ENCODE measurements at regions not wholly inside any gene's neighbourhood (a gene's known extent, or its start where the extent isn't known, plus 50 kb on each side); places are given as distances from the start of the nearest gene placed in this dataset.
A peak's percentile ranks its signal among the peaks of the same experiment; 100 is the strongest.
"Not testable (repeated sequence)": the region's sequence is repeated elsewhere in the genome, so short reads cannot be mapped to it uniquely, and the experiment has no call there.

GRCh38 chr10:56469482-56469881 lies 108.4 kb upstream of the ZWINT start:
- H3K4me3 Mint-ChIP-seq (ENCODE audit: unreplicated experiment): no peak overlapping the region

GRCh38 chr10:56466005-56466404 lies 104.9 kb upstream of the ZWINT start:
- Mint-ChIP-seq H3K27ac (ENCODE audit: unreplicated experiment) (no peak overlapping the region), H3K4me3 (ENCODE audit: unreplicated experiment) (no peak overlapping the region), H3K4me1 (ENCODE audit: low read depth, unreplicated experiment) (no peaks in the 10 kb centered on the region), H3K36me3 (ENCODE audit: insufficient read depth, unreplicated experiment) (no peaks in the 10 kb centered on the region), H3K27me3 (ENCODE audit: insufficient read depth, unreplicated experiment) (no peaks in the 10 kb centered on the region), H3K9me3 (ENCODE audit: unreplicated experiment) (no peaks in the 10 kb centered on the region)
- no peak overlapping the region for H3K4me3 ChIP-seq (ENCODE audit: low read depth, low read length)
- TF ChIP-seq CTCF (IDR thresholded peaks at IDR 0.05; ENCODE audit: insufficient read depth in 1 of 2, low read depth in 1 of 2, low read length in 1 of 2, severe bottlenecking in 1 of 2, unreplicated experiment in 1 of 2): no peak
- intact Hi-C loops (cut with micrococcal nuclease; ENCODE audit: unreplicated experiment): no loop called here
- ChIA-PET POLR2A (no interaction called here), CTCF (no interaction called here)
- DNase-seq: no peak
- H3K4me1 ChIP-seq: no peaks in the 10 kb centered on the region
- no TSS peak for BruUV-seq (replicated peaks)
- H3K27me3 ChIP-seq (replicated peaks; ENCODE audit: control insufficient read depth, insufficient read depth, low read length): no peaks in the 10 kb centered on the region
- H3K36me3 ChIP-seq (ENCODE audit: control insufficient read depth, insufficient read depth, low read length): no peaks in the 10 kb centered on the region
- no peaks in the 10 kb centered on the region for H3K9me3 ChIP-seq

More at GRCh38 chr10:56469482-56469881, 108.4 kb upstream of the ZWINT start:
- Histone ChIP-seq H3K4me1 (no peaks in the 10 kb centered on the region), H3K27me3 (replicated peaks; ENCODE audit: control insufficient read depth, insufficient read depth, low read length) (no peaks in the 10 kb centered on the region), H3K36me3 (ENCODE audit: control insufficient read depth, insufficient read depth, low read length) (no peaks in the 10 kb centered on the region), H3K9me3 (no peaks in the 10 kb centered on the region), H3K4me3 (ENCODE audit: low read depth, low read length) (no peak overlapping the region)
- no peaks in the 10 kb centered on the region for H3K27me3 Mint-ChIP-seq (ENCODE audit: insufficient read depth, unreplicated experiment)
- DNase-seq: no peak
- H3K9me3 Mint-ChIP-seq (ENCODE audit: unreplicated experiment): no peaks in the 10 kb centered on the region
- H3K4me1 Mint-ChIP-seq (ENCODE audit: low read depth, unreplicated experiment): no peaks in the 10 kb centered on the region
- TF ChIP-seq CTCF (IDR thresholded peaks at IDR 0.05; ENCODE audit: insufficient read depth in 1 of 2, low read depth in 1 of 2, low read length in 1 of 2, severe bottlenecking in 1 of 2, unreplicated experiment in 1 of 2): no peak
- no peak overlapping the region for H3K27ac Mint-ChIP-seq (ENCODE audit: unreplicated experiment)
- CTCF ChIA-PET: no interaction called here
- POLR2A ChIA-PET: no interaction called here
- H3K36me3 Mint-ChIP-seq (ENCODE audit: insufficient read depth, unreplicated experiment): no peaks in the 10 kb centered on the region
- intact Hi-C loops (cut with micrococcal nuclease; ENCODE audit: unreplicated experiment): no loop called here
- BruUV-seq (replicated peaks): no TSS peak

DNA sequence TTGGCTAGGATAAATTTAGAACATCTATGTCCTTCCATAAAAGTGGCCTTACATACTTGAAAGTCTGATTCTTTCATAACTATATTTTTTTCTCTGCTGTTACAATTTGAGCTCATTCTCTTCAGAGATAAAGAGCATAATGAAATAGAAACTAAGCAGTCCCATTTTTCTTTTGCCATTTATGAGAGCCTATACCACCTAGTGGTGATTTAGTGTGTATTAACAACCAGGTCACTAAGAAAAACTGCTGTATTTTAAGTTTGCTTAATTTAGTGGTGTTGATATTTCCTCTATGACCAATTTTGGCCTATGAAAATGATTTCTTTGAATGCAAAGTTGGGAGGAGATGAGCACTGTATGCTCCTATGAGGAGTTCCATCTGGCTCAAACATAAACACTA lies 88.7 kb upstream of the ZWINT start:
- peaks cover 5% of the 10 kb centered on the region for H3K36me3 Mint-ChIP-seq (ENCODE audit: insufficient read depth, unreplicated experiment)
- CTCF ChIA-PET: interaction anchor here (0.8 kb wide), 1 partner anchor 88 kb away, joined by 4 read pairs; the partner anchor contains the start of gene ZWINT
- H3K27ac Mint-ChIP-seq (ENCODE audit: unreplicated experiment): no peak overlapping the region
- peaks cover 3% of the 10 kb centered on the region; the same call in 1 of the 2 replicates for H3K9me3 ChIP-seq
- intact Hi-C loops (cut with micrococcal nuclease; ENCODE audit: unreplicated experiment): no loop called here
- no peaks in the 10 kb centered on the region for H3K27me3 ChIP-seq (replicated peaks; ENCODE audit: control insufficient read depth, insufficient read depth, low read length)
- POLR2A ChIA-PET: no interaction called here
- no peak for DNase-seq
- no TSS peak for BruUV-seq (replicated peaks)
- H3K4me3 Mint-ChIP-seq (ENCODE audit: unreplicated experiment): no peak overlapping the region
- H3K4me1 Mint-ChIP-seq (ENCODE audit: low read depth, unreplicated experiment): no peaks in the 10 kb centered on the region
- H3K9me3 Mint-ChIP-seq (ENCODE audit: unreplicated experiment): peaks cover 33% of the 10 kb centered on the region
- H3K4me1 ChIP-seq: no peaks in the 10 kb centered on the region
- TF ChIP-seq CTCF (IDR thresholded peaks at IDR 0.05; ENCODE audit: insufficient read depth in 1 of 2, low read depth in 1 of 2, low read length in 1 of 2, severe bottlenecking in 1 of 2, unreplicated experiment in 1 of 2): peak; percentile 22 to 40
- H3K27me3 Mint-ChIP-seq (ENCODE audit: insufficient read depth, unreplicated experiment): peaks cover 4% of the 10 kb centered on the region
- H3K4me3 ChIP-seq (ENCODE audit: low read depth, low read length): no peak overlapping the region
- H3K36me3 ChIP-seq (ENCODE audit: control insufficient read depth, insufficient read depth, low read length): no peaks in the 10 kb centered on the region

GRCh38 chr10:56447613-56448012 lies 86.6 kb upstream of the ZWINT start:
- intact Hi-C loops (cut with micrococcal nuclease; ENCODE audit: unreplicated experiment): not testable (repeated sequence)

DNA sequence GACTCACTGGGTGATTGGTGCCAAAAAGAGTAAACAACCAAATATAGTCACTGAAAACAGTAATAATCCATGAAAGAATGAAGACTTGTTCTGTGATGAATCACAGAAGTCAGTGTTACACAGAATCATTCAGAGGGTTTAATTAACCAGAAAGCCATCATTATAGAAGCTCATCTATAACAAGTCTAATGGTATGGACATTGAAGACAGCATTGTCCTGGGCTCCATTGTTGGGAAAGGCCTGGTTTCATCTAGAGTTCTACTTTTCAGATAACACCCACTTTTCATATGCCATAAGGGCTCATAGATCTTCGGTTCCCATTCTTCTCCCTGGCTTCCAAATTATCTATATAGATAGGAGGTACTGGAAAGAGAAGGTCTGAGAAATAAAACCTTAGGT lies 80.3 kb upstream of the ZWINT start:
- H3K36me3 Mint-ChIP-seq (ENCODE audit: insufficient read depth, unreplicated experiment); BruUV-seq (replicated peaks); intact Hi-C loops (cut with micrococcal nuclease; ENCODE audit: unreplicated experiment): not testable (repeated sequence)

More at GRCh38 chr10:56447613-56448012, 86.6 kb upstream of the ZWINT start:
- H3K36me3 ChIP-seq (ENCODE audit: control insufficient read depth, insufficient read depth, low read length); H3K9me3 ChIP-seq; H3K36me3 Mint-ChIP-seq (ENCODE audit: insufficient read depth, unreplicated experiment); H3K27me3 ChIP-seq (replicated peaks; ENCODE audit: control insufficient read depth, insufficient read depth, low read length); H3K27me3 Mint-ChIP-seq (ENCODE audit: insufficient read depth, unreplicated experiment); H3K4me3 ChIP-seq (ENCODE audit: low read depth, low read length); POLR2A ChIA-PET; DNase-seq; H3K4me1 ChIP-seq; BruUV-seq (replicated peaks); H3K27ac Mint-ChIP-seq (ENCODE audit: unreplicated experiment); H3K4me3 Mint-ChIP-seq (ENCODE audit: unreplicated experiment); CTCF ChIA-PET; H3K4me1 Mint-ChIP-seq (ENCODE audit: low read depth, unreplicated experiment): not testable (repeated sequence)
- peaks cover 33% of the 10 kb centered on the region for H3K9me3 Mint-ChIP-seq (ENCODE audit: unreplicated experiment)

More for the DNA sequence above, 80.3 kb upstream of the ZWINT start:
- H3K9me3 Mint-ChIP-seq (ENCODE audit: unreplicated experiment); H3K4me3 Mint-ChIP-seq (ENCODE audit: unreplicated experiment); H3K9me3 ChIP-seq; H3K4me1 ChIP-seq; H3K4me1 Mint-ChIP-seq (ENCODE audit: low read depth, unreplicated experiment); CTCF ChIA-PET; H3K4me3 ChIP-seq (ENCODE audit: low read depth, low read length); POLR2A ChIA-PET; H3K27ac Mint-ChIP-seq (ENCODE audit: unreplicated experiment); H3K27me3 Mint-ChIP-seq (ENCODE audit: insufficient read depth, unreplicated experiment); H3K27me3 ChIP-seq (replicated peaks; ENCODE audit: control insufficient read depth, insufficient read depth, low read length); H3K36me3 ChIP-seq (ENCODE audit: control insufficient read depth, insufficient read depth, low read length); DNase-seq: not testable (repeated sequence)

Measured in Caco-2 (cell line).